K562 (cell line): ENCODE measurements at regions not wholly inside any gene's neighbourhood (a gene's known extent, or its start where the extent isn't known, plus 50 kb on each side); places are given as distances from the start of the nearest gene placed in this dataset.

Experiments
- TF ChIP-seq, protein P1 (sequence below): fragments of 450-650 bp; IDR thresholded peaks from 2 replicates; pipeline ENCODE4 v1.6.1; 2016; ENCODE audit warnings: mild to moderate bottlenecking, moderate library complexity

DNA sequence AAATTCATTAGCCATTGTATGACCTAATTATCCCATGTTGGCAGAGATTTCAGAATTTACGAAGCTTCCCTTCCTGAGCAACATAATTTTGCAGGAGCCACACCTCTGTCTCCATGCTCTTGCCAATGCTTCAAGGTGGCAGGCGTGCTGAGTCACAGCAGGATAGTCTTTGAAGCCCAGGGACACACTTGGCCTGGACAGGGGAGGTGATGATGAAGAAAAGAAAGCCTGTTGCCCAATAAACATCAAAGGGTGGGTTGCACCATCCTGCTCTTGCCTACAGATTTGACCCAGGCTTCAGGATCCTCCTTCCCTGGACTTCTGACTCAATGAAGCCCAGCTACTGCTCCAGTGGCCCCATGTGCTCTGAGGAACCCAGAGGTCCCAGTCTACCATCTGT is 117.1 kb downstream of the MINAR1 start (continued):
- TF ChIP-seq, protein P1, sequence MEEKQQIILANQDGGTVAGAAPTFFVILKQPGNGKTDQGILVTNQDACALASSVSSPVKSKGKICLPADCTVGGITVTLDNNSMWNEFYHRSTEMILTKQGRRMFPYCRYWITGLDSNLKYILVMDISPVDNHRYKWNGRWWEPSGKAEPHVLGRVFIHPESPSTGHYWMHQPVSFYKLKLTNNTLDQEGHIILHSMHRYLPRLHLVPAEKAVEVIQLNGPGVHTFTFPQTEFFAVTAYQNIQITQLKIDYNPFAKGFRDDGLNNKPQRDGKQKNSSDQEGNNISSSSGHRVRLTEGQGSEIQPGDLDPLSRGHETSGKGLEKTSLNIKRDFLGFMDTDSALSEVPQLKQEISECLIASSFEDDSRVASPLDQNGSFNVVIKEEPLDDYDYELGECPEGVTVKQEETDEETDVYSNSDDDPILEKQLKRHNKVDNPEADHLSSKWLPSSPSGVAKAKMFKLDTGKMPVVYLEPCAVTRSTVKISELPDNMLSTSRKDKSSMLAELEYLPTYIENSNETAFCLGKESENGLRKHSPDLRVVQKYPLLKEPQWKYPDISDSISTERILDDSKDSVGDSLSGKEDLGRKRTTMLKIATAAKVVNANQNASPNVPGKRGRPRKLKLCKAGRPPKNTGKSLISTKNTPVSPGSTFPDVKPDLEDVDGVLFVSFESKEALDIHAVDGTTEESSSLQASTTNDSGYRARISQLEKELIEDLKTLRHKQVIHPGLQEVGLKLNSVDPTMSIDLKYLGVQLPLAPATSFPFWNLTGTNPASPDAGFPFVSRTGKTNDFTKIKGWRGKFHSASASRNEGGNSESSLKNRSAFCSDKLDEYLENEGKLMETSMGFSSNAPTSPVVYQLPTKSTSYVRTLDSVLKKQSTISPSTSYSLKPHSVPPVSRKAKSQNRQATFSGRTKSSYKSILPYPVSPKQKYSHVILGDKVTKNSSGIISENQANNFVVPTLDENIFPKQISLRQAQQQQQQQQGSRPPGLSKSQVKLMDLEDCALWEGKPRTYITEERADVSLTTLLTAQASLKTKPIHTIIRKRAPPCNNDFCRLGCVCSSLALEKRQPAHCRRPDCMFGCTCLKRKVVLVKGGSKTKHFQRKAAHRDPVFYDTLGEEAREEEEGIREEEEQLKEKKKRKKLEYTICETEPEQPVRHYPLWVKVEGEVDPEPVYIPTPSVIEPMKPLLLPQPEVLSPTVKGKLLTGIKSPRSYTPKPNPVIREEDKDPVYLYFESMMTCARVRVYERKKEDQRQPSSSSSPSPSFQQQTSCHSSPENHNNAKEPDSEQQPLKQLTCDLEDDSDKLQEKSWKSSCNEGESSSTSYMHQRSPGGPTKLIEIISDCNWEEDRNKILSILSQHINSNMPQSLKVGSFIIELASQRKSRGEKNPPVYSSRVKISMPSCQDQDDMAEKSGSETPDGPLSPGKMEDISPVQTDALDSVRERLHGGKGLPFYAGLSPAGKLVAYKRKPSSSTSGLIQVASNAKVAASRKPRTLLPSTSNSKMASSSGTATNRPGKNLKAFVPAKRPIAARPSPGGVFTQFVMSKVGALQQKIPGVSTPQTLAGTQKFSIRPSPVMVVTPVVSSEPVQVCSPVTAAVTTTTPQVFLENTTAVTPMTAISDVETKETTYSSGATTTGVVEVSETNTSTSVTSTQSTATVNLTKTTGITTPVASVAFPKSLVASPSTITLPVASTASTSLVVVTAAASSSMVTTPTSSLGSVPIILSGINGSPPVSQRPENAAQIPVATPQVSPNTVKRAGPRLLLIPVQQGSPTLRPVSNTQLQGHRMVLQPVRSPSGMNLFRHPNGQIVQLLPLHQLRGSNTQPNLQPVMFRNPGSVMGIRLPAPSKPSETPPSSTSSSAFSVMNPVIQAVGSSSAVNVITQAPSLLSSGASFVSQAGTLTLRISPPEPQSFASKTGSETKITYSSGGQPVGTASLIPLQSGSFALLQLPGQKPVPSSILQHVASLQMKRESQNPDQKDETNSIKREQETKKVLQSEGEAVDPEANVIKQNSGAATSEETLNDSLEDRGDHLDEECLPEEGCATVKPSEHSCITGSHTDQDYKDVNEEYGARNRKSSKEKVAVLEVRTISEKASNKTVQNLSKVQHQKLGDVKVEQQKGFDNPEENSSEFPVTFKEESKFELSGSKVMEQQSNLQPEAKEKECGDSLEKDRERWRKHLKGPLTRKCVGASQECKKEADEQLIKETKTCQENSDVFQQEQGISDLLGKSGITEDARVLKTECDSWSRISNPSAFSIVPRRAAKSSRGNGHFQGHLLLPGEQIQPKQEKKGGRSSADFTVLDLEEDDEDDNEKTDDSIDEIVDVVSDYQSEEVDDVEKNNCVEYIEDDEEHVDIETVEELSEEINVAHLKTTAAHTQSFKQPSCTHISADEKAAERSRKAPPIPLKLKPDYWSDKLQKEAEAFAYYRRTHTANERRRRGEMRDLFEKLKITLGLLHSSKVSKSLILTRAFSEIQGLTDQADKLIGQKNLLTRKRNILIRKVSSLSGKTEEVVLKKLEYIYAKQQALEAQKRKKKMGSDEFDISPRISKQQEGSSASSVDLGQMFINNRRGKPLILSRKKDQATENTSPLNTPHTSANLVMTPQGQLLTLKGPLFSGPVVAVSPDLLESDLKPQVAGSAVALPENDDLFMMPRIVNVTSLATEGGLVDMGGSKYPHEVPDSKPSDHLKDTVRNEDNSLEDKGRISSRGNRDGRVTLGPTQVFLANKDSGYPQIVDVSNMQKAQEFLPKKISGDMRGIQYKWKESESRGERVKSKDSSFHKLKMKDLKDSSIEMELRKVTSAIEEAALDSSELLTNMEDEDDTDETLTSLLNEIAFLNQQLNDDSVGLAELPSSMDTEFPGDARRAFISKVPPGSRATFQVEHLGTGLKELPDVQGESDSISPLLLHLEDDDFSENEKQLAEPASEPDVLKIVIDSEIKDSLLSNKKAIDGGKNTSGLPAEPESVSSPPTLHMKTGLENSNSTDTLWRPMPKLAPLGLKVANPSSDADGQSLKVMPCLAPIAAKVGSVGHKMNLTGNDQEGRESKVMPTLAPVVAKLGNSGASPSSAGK = no peak
